Choroid plexus epithelial cell (primary cell): ENCODE measurements at regions not wholly inside any gene's neighbourhood (a gene's known extent, or its start where the extent isn't known, plus 50 kb on each side); places are given as distances from the start of the nearest gene placed in this dataset.
A peak's percentile ranks its signal among the peaks of the same experiment; 100 is the strongest.

Experiments used
- DNase-seq: peaks from one replicate; pipeline ENCODE4 v3.0.0-alpha.2; 2010; ENCODE audit warnings: low read depth
- H3K4me3 ChIP-seq: 2 replicates; pipeline ENCODE4 v1.5.1; 2011; ENCODE audit warnings: low read depth, mild to moderate bottlenecking, control low read depth, low read length, moderate library complexity
- TF ChIP-seq, protein P1 (sequence below): conservative IDR thresholded peaks from 2 replicates; pipeline ENCODE4 v1.5.1; 2011; ENCODE audit warnings: low read depth, mild to moderate bottlenecking, control low read depth, inconsistent platforms, low read length, moderate library complexity

DNA sequence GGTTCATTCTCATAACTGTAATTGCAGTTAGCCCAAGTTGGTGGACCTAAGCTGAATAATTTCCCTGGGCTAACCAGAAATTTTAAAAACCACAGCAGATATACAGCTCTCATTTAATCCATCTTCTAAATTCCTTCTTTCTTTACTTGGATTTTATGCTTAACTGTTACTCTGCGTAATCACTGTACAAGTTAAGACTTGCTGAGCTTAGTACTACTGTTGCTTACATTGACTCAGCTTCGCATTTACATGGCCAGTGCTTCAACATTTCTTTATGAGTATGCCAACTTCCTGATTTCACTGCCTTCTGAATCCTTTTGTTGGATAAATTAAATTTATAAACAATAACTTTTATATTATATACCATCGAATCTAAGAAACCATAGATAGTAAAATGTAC is 147.4 kb downstream of the SLC38A4 start:
- H3K4me3 ChIP-seq, result no peak overlapping the region
- DNase-seq, result no peak
- TF ChIP-seq, protein P1, sequence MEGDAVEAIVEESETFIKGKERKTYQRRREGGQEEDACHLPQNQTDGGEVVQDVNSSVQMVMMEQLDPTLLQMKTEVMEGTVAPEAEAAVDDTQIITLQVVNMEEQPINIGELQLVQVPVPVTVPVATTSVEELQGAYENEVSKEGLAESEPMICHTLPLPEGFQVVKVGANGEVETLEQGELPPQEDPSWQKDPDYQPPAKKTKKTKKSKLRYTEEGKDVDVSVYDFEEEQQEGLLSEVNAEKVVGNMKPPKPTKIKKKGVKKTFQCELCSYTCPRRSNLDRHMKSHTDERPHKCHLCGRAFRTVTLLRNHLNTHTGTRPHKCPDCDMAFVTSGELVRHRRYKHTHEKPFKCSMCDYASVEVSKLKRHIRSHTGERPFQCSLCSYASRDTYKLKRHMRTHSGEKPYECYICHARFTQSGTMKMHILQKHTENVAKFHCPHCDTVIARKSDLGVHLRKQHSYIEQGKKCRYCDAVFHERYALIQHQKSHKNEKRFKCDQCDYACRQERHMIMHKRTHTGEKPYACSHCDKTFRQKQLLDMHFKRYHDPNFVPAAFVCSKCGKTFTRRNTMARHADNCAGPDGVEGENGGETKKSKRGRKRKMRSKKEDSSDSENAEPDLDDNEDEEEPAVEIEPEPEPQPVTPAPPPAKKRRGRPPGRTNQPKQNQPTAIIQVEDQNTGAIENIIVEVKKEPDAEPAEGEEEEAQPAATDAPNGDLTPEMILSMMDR, result no peak

DNA sequence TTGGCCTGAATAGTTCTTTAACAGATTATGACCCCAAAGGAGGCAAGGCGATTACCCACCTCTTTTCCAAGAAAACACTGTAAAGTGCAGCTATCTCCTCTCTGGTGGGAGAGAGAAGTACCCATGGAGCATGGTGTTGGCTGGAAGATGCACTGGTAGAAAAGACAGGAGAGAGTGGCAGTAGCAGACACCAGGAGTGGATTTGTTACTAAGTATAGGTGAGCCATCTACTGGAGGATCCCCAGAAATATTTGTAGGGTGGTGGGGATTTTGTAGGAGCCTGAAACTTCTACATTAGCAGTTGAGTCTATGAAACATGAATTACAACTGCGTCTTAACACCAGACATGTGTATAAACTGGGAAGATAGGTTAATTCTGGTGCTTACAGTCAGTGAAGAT is 148.0 kb downstream of the SLC38A4 start:
- H3K4me3 ChIP-seq, result no peak overlapping the region
- peak; percentile 76 for DNase-seq
- TF ChIP-seq, protein P1, result peak; percentile 55

DNA sequence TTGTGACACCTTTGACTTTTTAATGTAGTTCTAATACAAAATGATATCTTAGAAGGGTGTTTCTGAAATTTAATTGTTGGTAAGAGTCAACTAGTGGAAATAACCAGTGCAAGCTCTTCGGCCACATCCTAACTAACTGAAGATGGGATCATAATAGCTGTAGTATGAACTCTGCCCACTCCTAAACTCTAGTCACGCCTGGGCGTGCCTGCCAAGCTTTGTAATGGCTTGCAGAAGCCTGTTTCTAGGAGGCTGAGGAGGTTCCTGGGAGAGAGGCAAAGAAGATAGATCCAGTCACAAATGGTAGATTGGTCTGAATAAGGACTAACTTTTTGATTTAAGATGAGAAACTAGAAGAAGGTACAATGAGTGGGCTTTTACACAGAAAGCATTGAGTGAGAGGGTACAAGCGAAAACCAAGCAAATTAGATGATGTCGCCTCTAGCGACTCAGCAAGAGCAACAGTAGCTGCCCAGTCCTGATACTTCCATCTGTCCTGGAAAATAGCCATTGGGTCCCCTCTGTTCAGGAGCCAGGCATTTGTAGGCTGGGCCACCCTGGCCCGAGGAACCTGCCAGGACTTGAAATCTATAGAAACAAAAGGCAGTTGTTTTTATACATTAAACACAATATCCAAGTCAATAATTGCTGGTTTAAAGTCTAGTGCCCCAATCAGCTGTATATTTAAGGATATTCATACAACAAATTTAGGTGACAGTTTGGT is 148.8 kb downstream of the SLC38A4 start:
- DNase-seq, result no peak
- TF ChIP-seq, protein P1, result no peak
- H3K4me3 ChIP-seq, result no peak overlapping the region

DNA sequence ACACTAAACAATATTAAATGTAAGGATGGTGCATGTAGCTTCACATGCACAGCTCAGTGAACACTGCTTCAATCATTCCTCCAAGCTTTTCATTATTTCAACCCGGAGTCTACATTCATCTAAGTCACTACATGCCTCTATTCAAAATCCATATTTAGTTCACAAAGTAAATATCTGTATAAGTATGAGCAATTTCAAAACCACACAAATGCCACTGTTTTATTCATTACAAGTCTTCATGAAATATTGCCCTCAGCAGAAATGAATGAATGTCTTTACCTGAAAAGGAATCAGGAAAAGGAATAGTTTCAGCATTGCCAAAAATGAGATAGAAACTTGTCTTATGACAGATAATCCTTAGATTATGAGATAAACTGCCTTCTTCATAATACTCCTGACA is 149.4 kb downstream of the SLC38A4 start:
- TF ChIP-seq, protein P1, result no peak
- DNase-seq, result no peak
- H3K4me3 ChIP-seq, result no peak overlapping the region

DNA sequence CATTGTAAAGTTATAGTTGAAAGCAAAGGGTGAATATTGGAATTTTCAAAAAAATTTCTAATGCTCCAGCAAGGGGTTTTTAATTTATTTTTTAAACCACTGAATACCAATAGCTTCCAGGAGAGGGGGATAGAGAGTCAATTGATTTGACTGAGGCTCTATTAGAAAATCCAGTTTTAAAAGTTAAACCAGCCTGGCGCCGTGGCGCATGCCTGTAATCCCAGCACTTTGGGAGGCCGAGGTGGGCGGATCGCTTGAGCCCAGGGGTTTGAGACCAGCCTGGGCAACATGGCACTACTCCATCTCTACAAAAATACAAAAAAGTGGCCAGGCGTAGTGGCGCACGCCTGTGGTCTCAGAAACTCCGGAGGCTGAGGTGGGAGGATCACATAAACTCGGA is 150.1 kb downstream of the SLC38A4 start:
- DNase-seq, result peak; percentile 67
- TF ChIP-seq, protein P1, result peak; percentile 62
- no peak overlapping the region for H3K4me3 ChIP-seq

DNA sequence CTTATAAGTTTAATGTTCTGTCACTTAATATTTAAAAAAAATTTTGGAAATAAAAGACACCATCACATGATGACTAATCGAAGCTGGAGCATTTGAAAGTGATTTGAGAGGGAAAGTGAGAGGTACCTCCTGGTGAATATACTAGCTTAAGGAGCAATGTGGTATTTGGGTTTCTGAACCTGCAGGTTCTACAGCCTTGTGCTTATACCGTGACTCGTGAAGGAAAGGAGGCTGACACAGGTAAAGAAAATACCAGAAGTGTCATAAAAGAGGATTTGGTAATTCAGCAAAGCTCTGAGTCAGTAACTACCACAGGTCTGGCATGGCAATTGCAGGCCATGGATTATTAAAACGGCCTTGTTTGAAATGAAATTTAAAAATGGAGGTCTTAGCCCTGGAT is 151.0 kb downstream of the SLC38A4 start:
- TF ChIP-seq, protein P1, result no peak
- DNase-seq, result no peak
- no peak overlapping the region for H3K4me3 ChIP-seq

DNA sequence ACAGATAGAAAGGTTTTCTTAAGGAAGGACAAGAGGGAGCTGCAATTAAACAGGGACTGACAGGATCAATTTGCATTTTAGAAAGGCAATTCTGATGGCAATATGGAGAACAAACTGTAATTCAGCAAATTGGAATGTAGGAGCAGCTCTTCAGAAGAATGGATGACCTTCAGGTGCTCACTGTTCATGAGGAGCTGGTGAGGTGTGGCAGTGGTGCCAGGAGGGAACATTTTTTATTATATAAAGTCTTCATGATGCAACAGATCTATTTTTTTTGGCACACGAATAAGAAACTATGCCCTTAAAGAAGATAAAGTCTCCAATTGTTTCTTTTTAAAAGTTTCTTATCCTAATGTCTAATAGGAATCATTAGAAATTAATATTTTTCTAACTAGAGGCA is 151.7 kb downstream of the SLC38A4 start:
- no peak overlapping the region for H3K4me3 ChIP-seq
- DNase-seq, result no peak
- TF ChIP-seq, protein P1, result no peak
